ENCODE measurements at regions not wholly inside any gene's neighbourhood (a gene's known extent, or its start where the extent isn't known, plus 50 kb on each side); places are given as distances from the start of the nearest gene placed in this dataset.
"Not testable (repeated sequence)": the region's sequence is repeated elsewhere in the genome, so short reads cannot be mapped to it uniquely, and the experiment has no call there.

GRCh38 chr9:97160255-97160654, 121.3 kb upstream of the CTSV start:
- Histone ChIP-seq H3K9ac (no peak overlapping the region), H3K4me3 (ENCODE audit: low read depth in 2 of 2, low read length in 1 of 2) (no peak overlapping the region), H3K9me2 (no peaks in the 10 kb centered on the region), H3K27me3 (ENCODE audit: insufficient read depth) (no peaks in the 10 kb centered on the region), H3K4me1 (ENCODE audit: control insufficient read depth in 1 of 2, insufficient read depth in 2 of 2, low read depth in 1 of 2, low read length in 1 of 2) (peaks cover 0 to 2% of the 10 kb centered on the region in 2 experiments; a peak in 1 of 4 replicates), H3K79me2 (ENCODE audit: insufficient read depth) (no peaks in the 10 kb centered on the region), H3K36me3 (replicated peaks in 1 of 2; ENCODE audit: control insufficient read depth in 1 of 2, insufficient read depth in 2 of 2, low read length in 1 of 2) (no peaks in the 10 kb centered on the region), H3K9me3 (no peaks in the 10 kb centered on the region), H2AFZ (ENCODE audit: low read depth) (no peak overlapping the region), H4K20me1 (ENCODE audit: insufficient read depth) (no peaks in the 10 kb centered on the region), H3K27ac (ENCODE audit: low read depth in 2 of 2, low read length in 1 of 2) (no peak overlapping the region), H3F3A (replicated peaks; ENCODE audit: insufficient read depth) (no peaks in the 10 kb centered on the region), H3K4me2 (no peak overlapping the region)
- no peak for TF ChIP-seq EZH2phosphoT487 (IDR thresholded peaks at IDR 0.05; ENCODE audit: borderline replicate concordance, low read depth)
- TF ChIP-seq GATA2 (CRISPR knock-in tag; IDR thresholded peaks at IDR 0.05), result no peak
- TF ChIP-seq POLR2AphosphoS5 (IDR thresholded peaks at IDR 0.05; ENCODE audit: low read depth, low read length), result no peak
- TF ChIP-seq TCF12 (IDR thresholded peaks at IDR 0.05), result no peak
- no peak for TF ChIP-seq ZBTB33 (IDR thresholded peaks at IDR 0.05; ENCODE audit: borderline replicate concordance, low read depth)
- no peak for TF ChIP-seq MAX (IDR thresholded peaks at IDR 0.05; ENCODE audit: low read depth)
- no peak for TF ChIP-seq RXRA (IDR thresholded peaks at IDR 0.05; ENCODE audit: borderline replicate concordance, low read depth)
- no peak for TF ChIP-seq RCOR1 (IDR thresholded peaks at IDR 0.05; ENCODE audit: low read length)
- TF ChIP-seq FOXM1 (IDR thresholded peaks at IDR 0.05; ENCODE audit: low read depth), result no peak
- TF ChIP-seq NRF1 (IDR thresholded peaks at IDR 0.05; ENCODE audit: low read depth, low read length), result no peak
- POLR2A ChIA-PET, result no interaction called here
- DNase-seq, result no peak
- WGBS (ENCODE audit: low lambda C conversion rate), result 71% methylated on average over 1 of the region's 1 CpG
- CTCF ChIA-PET, result interaction anchor here (1.5 kb wide), 1 partner anchor 303 kb away, joined by 5 read pairs; no protein-coding TSS in a partner anchor

DNA sequence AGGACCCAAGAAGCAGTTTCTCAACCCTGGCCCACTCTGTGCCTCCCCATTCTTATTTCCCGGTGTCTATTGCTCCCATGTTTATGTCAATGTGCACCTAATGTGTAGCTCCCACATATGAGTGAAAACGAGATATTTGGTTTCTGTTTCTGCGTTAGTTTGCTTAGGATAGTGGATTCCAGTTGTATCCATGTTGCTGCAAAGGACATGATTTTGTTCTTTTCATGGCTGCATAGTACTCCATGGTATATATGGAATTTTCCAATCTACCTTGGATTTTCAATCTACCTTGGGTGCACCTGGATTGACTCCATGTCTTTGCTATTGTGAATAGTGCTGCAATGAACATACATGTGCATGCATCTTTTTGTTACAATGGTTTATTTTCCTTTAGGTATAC, 119.8 kb upstream of the CTSV start:
- H3K36me3 ChIP-seq (replicated peaks in 1 of 2; ENCODE audit: control insufficient read depth in 1 of 2, insufficient read depth in 2 of 2, low read length in 1 of 2); H3K9ac ChIP-seq; H3K27me3 ChIP-seq (ENCODE audit: insufficient read depth); H3K4me3 ChIP-seq (ENCODE audit: low read depth in 2 of 2, low read length in 1 of 2); CTCF ChIA-PET; H3K79me2 ChIP-seq (ENCODE audit: insufficient read depth); H4K20me1 ChIP-seq (ENCODE audit: insufficient read depth); DNase-seq; H2AFZ ChIP-seq (ENCODE audit: low read depth); H3K4me1 ChIP-seq (ENCODE audit: control insufficient read depth in 1 of 2, insufficient read depth in 2 of 2, low read depth in 1 of 2, low read length in 1 of 2); H3F3A ChIP-seq (replicated peaks; ENCODE audit: insufficient read depth); H3K27ac ChIP-seq (ENCODE audit: low read depth in 2 of 2, low read length in 1 of 2); H3K9me2 ChIP-seq; H3K9me3 ChIP-seq; H3K4me2 ChIP-seq; POLR2A ChIA-PET: not testable (repeated sequence)
- 46% methylated on average over 3 of the region's 3 CpGs for WGBS (ENCODE audit: low lambda C conversion rate)

DNA sequence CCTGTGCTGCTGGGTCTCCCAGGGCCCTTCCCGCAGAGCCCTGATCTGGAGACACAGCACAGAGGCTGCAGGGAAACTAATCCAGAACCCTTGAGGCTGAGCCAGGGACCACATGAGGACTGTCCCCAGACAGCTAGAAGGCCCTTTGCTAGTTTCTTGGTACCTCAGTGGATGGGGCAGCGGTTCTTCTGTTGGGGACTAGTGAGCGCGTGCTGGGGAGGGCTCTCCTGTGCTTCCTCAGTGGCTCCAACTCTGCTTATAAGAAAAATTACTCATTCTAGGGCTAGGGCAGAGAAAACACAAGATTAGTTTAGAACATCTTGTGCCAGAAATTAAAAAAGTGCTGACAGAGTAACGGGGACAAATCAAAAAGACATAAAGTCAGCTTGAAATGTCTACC, 116.5 kb upstream of the CTSV start:
- DNase-seq; H3K36me3 ChIP-seq (replicated peaks in 1 of 2; ENCODE audit: control insufficient read depth in 1 of 2, insufficient read depth in 2 of 2, low read length in 1 of 2); H3K27me3 ChIP-seq (ENCODE audit: insufficient read depth); CTCF ChIA-PET; H4K20me1 ChIP-seq (ENCODE audit: insufficient read depth); H3K9me2 ChIP-seq; H3K79me2 ChIP-seq (ENCODE audit: insufficient read depth); H3K4me1 ChIP-seq (ENCODE audit: control insufficient read depth in 1 of 2, insufficient read depth in 2 of 2, low read depth in 1 of 2, low read length in 1 of 2); H3K27ac ChIP-seq (ENCODE audit: low read depth in 2 of 2, low read length in 1 of 2); H3K9me3 ChIP-seq; H2AFZ ChIP-seq (ENCODE audit: low read depth); H3K9ac ChIP-seq; H3K4me2 ChIP-seq; H3K4me3 ChIP-seq (ENCODE audit: low read depth in 2 of 2, low read length in 1 of 2); H3F3A ChIP-seq (replicated peaks; ENCODE audit: insufficient read depth): not testable (repeated sequence)
- POLR2A ChIA-PET, result interaction anchor here (0.7 kb wide), 1 partner anchor 13 kb away, joined by 3 read pairs; no protein-coding TSS in a partner anchor
- 76% methylated on average over 5 of the region's 5 CpGs for WGBS (ENCODE audit: low lambda C conversion rate)

Measured in SK-N-SH (cell line).